HFFc6 (cell line): ENCODE measurements at regions not wholly inside any gene's neighbourhood (a gene's known extent, or its start where the extent isn't known, plus 50 kb on each side); places are given as distances from the start of the nearest gene placed in this dataset.
"Not testable (repeated sequence)": the region's sequence is repeated elsewhere in the genome, so short reads cannot be mapped to it uniquely, and the experiment has no call there.

Experiments
- DNase-seq: peaks from one replicate; pipeline ENCODE4 v3.0.0-alpha.2; 2018
- H3K27ac Mint-ChIP-seq: 2 replicates; pipeline ENCODE4 v1.8.0; 2020; ENCODE audit warnings: mild to moderate bottlenecking, mixed read lengths
- H3K27me3 Mint-ChIP-seq: 2 replicates; pipeline ENCODE4 v1.8.0; 2021; ENCODE audit warnings: mild to moderate bottlenecking, moderate library complexity, mixed read lengths; ENCODE audit not compliant: insufficient read depth
- H3K36me3 Mint-ChIP-seq: 2 replicates; pipeline ENCODE4 v1.8.0; 2021; ENCODE audit warnings: low read depth, mixed read lengths
- H3K4me1 Mint-ChIP-seq: 2 replicates; pipeline ENCODE4 v1.8.0; 2020; ENCODE audit warnings: low read depth, mixed read lengths
- H3K4me3 Mint-ChIP-seq: 2 replicates; pipeline ENCODE4 v1.8.0; 2020; ENCODE audit warnings: mild to moderate bottlenecking, moderate library complexity, mixed read lengths
- H3K9me3 Mint-ChIP-seq: 2 replicates; pipeline ENCODE4 v1.8.0; 2020; ENCODE audit warnings: mild to moderate bottlenecking, mixed read lengths
- CTCF ChIP-seq: fragments of 200-600 bp; sonication (generic); IDR thresholded peaks from 2 replicates; pipeline ENCODE4 v1.5.0; 2021; ENCODE audit warnings: antibody characterized with exemption, mild to moderate bottlenecking

- Mint-ChIP-seq H3K4me3 (peak overlapping the region; percentile 6; the same call in 1 of the 2 replicates), H3K27me3 (peaks cover 2% of the 10 kb centered on the region; the same call in 1 of the 2 replicates), H3K27ac (peak overlapping the region; percentile 87), H3K9me3 (peaks cover 38% of the 10 kb centered on the region), H3K4me1 (peaks cover 57% of the 10 kb centered on the region), H3K36me3 (peaks cover 58% of the 10 kb centered on the region)
- peak; percentile 60 for DNase-seq
- no peak for TF ChIP-seq CTCF
Observed at GRCh38 chr17:31631766-31632165, 227.3 kb downstream of the COPRS start.

GRCh38 chr17:31630866-31631265 lies 228.2 kb downstream of the COPRS start:
- not testable (repeated sequence) for H3K27me3 Mint-ChIP-seq, DNase-seq

GRCh38 chr17:31629696-31630470 lies 229.2 kb downstream of the COPRS start:
- H3K9me3 Mint-ChIP-seq: peaks cover 52% of the 10 kb centered on the region

More at GRCh38 chr17:31630866-31631265, 228.2 kb downstream of the COPRS start:
- Mint-ChIP-seq H3K4me1 (peaks cover 64% of the 10 kb centered on the region), H3K9me3 (peaks cover 44% of the 10 kb centered on the region), H3K36me3 (peaks cover 61% of the 10 kb centered on the region), H3K27ac (peak overlapping the region; percentile 87; the same call in 1 of the 2 replicates)
- H3K4me3 Mint-ChIP-seq: not testable (repeated sequence)

GRCh38 chr17:31627960-31628359 lies 231.1 kb downstream of the COPRS start:
- Mint-ChIP-seq H3K4me1 (peaks cover 74% of the 10 kb centered on the region), H3K27me3 (peaks cover 5% of the 10 kb centered on the region), H3K4me3 (peak overlapping the region; percentile 8; the same call in 1 of the 2 replicates), H3K9me3 (peaks cover 54% of the 10 kb centered on the region), H3K36me3 (peaks cover 69% of the 10 kb centered on the region), H3K27ac (peak overlapping the region; percentile 74)
- no peak for TF ChIP-seq CTCF
- DNase-seq: peak; percentile 94

More at GRCh38 chr17:31629696-31630470, 229.2 kb downstream of the COPRS start:
- H3K27ac Mint-ChIP-seq: peak overlapping the region; percentile 70
- no peak for TF ChIP-seq CTCF
- H3K27me3 Mint-ChIP-seq: peaks cover 2% of the 10 kb centered on the region
- no peak overlapping the region for H3K4me3 Mint-ChIP-seq
- peaks cover 69% of the 10 kb centered on the region for H3K36me3 Mint-ChIP-seq
- peak; percentile 59 for DNase-seq
- H3K4me1 Mint-ChIP-seq: peaks cover 64% of the 10 kb centered on the region

GRCh38 chr17:31623990-31624389 lies 232.5 kb downstream of the RAB11FIP4 start:
- no peak for TF ChIP-seq CTCF
- Mint-ChIP-seq H3K4me1 (peaks cover 46% of the 10 kb centered on the region), H3K9me3 (peaks cover 55% of the 10 kb centered on the region), H3K27ac (no peak overlapping the region), H3K36me3 (peaks cover 59% of the 10 kb centered on the region), H3K4me3 (no peak overlapping the region), H3K27me3 (peaks cover 5% of the 10 kb centered on the region)
- DNase-seq: no peak

- no peak for TF ChIP-seq CTCF
- Mint-ChIP-seq H3K27ac (no peak overlapping the region), H3K4me3 (no peak overlapping the region), H3K36me3 (peaks cover 64% of the 10 kb centered on the region), H3K9me3 (peaks cover 54% of the 10 kb centered on the region), H3K4me1 (peaks cover 40% of the 10 kb centered on the region), H3K27me3 (peaks cover 3% of the 10 kb centered on the region; the same call in 1 of the 2 replicates)
- DNase-seq: no peak
Observed at GRCh38 chr17:31622500-31622899, 231.0 kb downstream of the RAB11FIP4 start.
